ENCODE measurements at regions not wholly inside any gene's neighbourhood (a gene's known extent, or its start where the extent isn't known, plus 50 kb on each side); places are given as distances from the start of the nearest gene placed in this dataset.
"Not testable (repeated sequence)": the region's sequence is repeated elsewhere in the genome, so short reads cannot be mapped to it uniquely, and the experiment has no call there.

DNA sequence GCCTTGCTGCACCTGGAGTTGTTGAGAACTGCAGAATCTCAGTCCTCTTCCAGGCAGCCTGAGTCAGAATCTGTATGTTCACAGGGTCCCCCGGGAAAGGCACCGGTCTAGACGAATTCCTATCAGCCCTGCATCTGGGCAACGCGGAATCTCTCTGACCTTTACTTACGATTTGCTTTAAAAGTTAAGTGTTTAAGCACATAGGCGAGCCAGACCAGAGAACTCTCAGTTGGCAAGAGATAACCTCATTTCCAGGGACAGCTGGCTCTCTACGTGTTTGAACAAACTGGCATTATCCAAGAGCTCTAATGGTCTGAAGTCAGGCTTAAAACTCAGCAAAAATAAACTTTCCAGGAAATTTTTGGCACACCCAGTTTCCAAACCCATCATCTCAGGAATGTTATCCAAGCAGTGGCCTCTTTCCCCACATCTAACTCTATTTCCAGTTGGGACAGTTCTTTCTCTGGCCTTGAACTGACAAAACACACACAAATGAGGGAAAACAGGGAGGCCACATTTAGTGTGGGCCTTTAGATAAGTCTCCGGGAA, 53.4 kb downstream of the HES1 start:
- DNase-seq: no peak

DNA sequence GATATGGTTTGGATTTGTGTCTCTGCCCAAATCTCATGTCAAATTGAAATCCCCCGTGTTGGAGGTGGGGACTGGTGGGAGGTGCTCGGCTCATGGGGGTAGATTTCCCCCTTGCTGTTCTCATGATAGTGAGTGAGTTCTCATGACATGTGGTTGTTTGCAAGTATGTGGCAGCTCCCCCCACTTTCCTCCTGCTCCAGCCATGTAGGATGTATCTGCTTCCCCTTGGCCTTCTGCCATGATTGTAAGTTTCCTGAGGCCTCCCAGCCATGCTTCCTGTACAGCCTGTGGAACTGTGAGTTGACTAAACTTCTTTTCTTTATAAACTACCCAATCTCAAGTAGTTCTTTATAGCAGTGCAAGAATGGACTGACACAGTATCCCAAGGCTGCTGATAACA, 55.9 kb downstream of the HES1 start:
- not testable (repeated sequence) for DNase-seq

DNA sequence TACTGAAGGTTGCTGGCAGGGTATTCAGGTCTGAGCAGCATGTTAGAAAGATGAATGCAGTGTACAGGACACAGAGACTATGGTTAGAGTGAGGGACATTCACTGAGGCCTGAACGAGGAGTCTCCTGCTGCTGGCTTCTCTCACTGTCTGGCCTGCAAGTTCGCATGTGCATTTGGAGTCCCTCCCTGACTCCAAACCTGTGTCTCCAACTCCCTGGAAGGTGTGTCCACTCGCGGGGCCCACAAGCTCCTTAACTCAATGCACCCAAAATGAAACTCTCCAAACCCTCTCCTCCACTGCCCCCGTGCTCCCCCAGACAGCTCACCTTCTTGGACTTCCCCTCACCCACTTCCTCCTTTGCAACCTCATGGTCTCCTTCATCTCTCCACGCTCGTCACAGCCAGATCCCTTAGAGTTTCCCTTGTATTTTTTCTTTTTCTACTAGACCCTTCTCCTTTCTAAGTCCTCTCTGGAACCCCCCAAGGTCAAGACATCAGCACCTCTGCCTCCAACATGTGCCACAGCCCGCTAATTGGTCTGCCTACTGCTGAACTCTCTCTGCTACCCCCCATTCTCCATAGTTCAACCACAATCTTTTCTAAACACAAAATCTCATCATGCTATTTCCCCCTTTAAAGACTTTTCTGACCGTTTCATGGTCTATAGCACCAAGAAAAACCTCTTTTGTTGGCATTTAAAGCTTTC, 58.3 kb downstream of the HES1 start:
- no peak for DNase-seq

DNA sequence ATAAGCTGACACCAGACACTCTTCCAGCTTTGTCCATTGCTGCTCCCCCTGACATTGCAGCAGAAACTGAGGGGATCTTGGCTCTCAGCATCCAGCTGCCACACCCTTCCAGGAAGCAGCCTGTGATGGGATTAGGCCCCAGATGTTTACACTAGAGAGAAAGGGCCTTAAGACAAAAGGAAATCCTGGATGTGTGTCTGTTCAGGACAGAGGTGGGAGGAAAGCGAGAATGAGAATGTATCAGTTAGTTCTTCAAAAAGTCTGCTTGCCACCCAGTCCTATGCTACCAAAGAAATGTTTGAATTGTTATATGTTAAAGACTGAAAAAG, 58.8 kb downstream of the HES1 start:
- DNase-seq: no peak

DNA sequence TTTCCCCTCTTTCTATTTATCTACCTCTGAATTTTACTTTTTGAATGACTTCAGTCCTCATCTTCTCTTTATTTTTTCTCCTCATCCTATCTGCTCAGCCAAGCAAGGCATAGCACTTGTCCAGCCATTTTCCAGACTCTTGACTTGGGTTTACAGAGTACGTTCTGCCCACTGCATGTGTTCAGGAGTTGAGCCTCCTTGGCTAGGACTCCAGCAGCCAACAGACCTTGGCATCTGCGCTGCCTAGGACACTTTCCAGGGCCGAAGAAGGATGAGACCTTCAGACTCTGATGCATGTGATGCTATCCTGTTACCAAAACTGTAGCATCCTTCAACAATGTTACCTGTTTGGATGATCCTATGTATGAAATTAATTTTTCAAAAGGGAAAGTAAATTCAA, 59.7 kb downstream of the HES1 start:
- no peak for DNase-seq

DNA sequence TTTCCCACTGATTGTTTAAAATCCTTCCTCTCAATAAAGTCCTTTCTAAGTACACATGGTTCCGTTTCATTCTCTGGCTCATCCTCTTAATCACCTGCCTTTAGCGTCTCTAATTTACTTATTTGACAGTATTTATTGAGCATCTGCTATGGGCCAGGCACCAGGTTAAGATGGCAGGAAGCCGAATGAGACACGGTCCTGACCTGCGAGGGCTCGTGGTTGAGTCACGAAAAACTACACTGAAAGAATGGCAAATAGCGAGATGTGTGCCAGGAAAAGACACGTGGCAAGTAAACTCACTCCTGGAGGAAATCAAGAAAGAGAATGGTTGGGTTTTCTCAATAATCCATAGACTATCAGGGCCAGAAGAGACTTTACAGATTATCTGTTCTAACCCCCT, 60.9 kb downstream of the HES1 start:
- no peak for DNase-seq

DNA sequence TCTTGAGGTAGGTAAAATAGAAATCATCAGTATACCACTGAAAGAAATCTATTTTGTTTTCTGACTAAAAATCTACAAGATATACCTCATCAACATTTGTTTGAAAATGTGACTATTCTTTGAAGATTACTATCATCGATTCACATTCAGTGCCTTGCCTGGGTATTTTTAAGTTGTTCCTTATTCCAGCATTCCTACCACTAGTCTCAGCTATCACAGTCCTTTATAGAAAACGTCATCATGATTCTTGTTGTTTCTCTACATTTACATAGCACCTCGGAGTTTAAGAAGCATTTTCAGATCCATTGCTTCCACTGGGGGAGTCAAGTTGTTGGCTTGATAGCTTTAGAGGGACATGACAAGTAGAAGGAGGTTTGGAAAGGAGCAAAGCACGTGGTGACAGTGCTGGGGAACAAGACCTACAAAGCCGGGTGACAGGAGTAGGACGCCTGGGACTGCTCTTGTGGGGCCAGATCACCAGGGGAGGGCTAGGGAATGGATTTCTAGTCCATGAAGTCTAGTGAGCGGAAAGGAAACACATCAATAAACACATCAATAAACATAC, 61.5 kb downstream of the HES1 start:
- DNase-seq: no peak

DNA sequence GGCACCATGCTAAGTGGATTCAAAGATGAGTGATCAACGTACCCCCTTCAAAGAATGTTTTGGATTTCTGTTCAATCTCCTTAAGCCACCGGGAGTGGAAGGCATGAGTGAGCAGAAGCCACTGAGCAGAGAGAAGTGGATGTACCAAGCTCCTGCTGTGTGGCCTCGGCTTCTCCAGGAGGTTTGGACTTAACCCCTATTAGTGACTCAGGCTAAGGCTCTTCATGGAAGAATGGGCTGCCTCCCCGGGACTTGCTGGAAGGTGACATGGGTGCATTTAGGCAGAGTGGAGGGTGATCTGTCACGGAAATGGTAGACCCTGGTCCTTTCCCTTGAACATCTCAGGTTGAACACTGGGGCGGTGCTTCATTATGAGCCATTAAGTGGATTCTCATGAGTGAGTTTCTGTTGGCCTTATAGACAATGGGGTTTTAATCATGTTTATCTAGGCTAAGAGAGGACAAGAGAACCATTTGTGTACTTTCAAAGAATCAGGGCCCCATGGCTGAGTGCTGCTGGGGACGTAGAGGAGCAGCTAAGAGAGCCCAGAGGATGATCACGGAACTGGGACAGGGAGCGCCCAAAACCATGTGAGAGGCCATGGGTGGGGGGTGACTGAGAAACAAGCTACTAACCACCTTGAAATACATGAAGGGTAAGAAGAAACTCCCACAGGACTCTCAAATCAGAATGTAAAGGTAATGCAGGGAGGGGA, 62.2 kb downstream of the HES1 start:
- no peak for DNase-seq

DNA sequence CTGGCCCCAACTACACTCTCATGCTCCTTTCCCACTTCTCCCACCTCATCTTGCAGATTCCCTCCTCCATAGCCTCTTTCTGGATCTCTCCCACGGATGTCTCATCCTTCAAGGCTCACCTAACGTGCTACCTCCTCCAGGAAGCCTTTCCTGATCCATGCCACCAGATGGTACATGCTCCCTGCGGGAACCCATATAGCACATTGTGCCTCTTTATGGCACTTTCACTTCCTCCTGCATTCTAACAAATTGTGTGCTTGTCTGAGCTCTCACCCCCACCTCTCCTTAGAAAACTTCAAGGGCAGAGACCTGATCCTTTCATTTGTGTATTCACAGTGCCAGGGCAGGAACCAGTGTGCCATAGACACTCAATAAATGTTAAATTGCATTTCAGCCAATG, 63.0 kb downstream of the HES1 start:
- DNase-seq: no peak

DNA sequence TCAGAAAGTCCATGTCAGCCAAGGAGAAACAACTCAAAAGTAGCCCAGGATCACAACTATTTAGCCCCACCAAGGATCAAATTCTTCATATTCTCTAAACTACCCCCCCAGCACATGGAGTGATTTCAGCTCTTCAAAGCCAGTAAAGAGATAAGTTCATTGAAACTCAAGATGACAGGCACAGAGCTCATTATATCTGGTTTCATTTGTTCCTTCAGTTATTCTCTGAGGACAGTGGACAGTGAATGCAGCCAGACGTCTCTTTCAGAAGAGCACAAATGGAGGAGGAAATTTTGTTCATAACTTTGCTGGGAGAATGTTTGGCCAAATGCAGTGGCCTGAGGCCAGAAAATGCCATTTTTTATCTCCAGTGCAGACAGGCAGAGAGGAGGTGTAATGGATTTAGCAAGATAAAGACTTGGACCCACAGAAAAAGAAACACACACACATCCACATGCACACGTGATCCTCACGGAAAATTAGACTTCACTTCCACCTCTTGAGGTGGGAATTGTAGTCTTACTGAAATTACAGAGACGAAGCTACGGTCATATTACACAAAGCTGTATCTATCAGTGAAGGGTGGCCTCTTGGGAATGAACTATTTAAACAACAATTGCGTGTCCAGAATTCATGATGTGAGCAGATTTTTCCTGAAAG, 64.6 kb downstream of the HES1 start:
- DNase-seq: no peak

DNA sequence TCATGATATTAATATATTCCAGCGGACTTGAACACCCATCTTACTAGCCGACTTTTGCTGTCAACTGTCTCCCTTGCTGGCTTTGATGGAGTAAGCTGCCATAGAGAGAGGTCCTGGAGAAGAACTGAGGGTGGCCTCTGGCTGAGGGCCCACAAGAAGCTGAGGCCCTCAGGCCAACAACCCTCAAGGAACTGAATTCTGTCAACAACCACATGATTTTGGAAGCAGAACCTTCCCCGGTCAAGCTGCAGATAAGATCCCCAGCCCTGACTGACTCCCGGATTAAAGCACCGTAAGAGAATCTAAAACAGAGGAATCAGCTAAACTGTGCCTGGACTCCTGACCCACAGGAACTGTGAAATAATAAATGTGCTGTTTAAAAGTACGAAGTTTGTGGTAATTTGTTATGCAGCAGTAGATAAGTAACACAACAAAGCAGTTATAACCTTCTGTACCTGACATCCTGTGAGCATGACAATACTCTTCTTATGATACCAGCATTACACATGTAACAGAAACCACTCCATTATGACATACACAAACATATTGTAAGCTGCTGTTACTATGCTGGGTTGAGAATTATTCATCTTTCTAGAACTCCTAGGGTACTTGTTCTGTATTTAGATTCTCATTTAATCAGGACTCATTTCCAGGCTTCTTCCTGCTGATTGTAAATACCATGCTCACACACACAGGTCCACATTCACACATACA, 66.2 kb downstream of the HES1 start:
- DNase-seq: no peak

DNA sequence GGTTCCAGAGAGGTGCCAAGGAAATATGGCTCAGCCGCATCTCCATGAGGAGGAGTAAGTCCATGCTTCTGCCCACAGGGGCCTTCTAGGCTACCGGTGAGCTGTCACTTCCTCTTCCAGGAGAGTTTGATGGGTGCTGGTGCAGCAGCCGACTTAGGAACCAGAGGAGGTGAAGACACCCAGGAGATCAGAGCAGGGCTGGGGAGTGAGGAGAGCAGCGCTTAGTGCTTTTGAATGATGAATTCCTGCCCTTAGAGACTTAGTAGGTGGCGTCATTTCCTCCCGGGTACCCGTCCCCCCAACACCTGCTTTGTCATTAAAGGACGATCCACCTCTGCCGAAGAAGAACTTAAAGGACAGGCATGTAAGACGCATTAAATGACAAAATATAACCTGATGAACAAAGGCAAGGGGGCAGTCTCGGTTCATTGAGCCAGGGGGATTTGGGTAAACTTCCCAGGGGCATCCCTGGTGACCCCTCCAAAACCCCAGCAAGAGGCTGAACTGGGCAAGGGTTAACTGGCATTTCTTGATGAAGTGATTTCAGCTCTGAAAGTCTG, 67.6 kb downstream of the HES1 start:
- DNase-seq: peak; percentile 63

DNA sequence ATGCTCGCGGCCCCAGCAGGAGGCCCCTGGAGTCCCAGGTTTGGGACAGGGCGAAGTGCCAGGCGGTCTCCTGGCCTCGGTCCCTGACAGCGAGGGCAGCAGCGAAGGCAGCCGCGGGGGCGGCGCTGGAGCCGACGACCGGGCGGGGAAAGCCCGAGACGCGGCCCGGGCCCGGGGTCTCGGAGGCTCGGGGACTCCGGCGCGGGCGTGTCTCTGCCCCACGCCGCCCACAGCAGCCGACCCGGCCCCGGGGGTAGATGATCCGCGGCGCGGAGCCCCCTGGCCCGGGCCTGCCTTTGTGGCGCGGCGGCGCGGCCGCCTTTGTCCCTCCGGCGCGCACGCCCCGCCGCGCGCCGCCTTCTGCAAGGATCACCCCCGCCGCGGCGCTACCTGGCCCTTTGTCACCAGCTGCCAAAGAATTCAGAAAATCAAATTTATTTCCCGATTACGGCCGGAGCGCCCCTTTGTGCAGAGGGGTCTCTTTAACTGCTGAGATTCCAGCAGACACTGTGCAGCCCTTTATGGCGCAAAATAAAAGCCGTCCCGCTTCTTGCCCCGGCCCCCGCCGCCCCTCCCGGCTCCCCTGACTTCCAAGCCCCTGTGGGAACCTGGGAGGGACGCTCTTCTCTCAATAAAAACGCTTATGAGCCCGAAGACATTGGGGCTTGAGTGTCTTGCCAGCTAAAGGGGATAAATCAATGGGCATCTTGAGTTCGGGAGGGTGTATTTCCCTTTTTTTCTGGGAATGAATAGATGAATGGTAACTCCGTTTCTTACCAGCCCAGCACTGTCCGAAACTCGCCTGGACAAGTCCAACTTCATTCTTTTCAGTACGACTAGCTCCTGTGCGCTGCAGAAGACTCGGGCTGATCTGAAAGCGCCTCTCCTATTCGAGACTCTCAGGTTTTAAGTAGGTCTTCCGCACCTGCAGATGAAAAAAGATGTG, 68.4 kb downstream of the HES1 start:
- DNase-seq: no peak

DNA sequence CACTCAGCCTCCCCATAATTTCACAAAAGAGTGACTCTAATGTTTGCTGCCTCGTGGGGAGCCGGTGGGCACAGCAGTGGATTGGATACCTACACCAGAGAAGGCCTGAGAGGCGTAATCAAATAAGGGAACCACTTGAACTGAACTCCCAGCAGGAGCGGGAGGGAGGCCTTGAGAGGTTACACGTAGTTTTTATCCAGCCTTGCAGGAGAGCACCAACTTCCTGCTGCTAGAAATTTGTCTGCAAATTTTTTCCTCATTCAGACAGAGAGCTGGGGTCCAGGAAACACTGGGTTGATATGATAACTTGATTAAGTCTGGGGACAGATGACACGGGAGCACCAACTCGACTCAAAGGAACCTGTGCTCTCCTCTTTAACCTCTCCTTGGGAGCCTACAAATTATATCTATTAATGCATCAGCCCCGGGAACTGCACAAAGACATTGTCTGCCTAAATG, 69.8 kb downstream of the HES1 start:
- DNase-seq: peak; percentile 63

DNA sequence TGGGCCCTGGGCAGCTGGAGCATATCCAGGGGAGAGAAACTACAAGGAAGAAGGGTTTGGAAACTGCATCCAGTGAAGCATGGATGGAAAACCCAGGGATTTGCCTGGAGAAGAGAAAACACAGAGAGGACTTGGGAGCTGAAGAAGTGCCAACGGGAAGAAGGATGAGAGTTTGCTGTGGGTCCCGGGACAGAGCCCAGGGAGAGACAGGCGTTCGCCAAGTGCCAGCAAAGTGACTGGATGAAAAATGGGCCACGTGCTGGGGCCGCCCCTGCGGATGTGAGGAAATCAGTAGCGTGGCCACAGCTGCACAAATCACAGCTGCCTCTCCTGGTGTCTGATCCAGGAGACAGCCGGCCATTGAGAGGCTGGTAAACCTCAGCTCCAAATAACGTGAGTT, 70.4 kb downstream of the HES1 start:
- no peak for DNase-seq

DNA sequence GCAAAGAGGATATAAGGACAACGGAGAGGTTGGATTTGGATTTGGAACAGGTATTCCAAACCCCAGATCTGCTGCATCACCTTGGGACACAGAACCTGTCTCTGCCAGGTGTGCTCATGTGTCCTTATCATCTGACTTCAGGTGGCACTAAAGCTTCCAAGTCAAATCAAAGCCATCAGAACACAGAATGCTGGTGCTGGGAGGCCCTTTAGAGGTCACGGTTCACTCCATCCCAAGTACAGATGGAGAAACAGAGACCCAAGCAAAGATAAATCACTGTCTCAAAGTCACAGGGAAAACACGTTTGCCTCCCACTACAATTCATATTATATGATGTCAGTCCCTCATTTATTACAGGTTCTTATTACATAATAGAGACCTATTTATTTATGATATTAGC, 72.8 kb downstream of the HES1 start:
- no peak for DNase-seq

DNA sequence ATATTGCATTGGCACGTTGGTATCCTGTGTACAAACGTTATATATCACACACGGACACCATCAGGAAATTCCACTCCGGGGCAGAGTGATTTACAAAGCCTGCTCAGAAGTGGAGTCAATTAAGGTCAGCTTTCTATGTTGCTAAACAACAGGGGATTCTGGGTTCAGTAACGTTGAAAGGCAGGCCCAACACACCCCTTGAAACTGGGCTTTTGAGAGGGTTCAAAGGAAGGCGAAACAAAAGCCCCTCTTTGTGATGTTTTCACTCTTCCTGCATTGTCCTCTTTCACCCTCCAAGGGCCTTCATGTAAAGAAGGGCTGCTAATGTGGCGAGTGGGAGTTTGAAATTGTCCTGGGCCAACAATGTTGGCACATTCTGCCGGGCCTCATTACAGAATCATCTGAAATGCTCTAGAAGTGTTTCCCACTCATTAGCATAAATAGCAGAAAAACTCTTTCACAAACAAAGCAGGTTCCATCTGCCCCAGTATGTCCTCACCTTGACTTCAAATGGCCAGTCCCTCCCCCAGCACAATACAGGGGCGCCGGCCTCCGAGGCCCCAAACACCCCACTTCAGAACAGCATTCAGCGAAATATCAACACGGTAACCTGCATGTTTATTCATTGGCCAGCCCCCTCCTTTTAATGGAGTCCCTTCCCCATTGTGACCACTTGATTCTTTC, 76.4 kb downstream of the HES1 start:
- DNase-seq: no peak

DNA sequence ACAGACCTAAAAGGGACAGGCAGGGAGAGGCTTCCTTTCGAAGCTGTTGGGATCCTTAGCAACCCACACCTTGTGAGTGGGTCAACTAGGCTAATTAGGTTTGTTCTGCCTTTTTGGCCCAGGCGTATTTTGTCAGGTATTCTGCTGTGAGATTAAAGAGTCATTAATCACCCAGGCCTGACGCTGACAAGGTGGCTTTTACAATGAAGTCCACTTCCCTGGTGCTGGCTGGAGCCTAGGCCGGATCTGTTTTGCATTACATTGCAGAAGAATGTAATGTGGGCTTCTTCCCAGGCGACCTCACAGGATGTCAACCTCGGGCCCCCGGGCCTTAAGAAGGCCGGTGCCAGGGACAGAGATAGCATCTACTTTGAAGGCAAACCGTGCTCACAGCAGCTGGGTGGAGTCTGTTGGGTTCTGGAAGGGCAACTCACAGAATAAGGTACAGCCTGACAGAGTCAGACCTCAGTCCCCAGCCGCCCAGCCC, 76.9 kb downstream of the HES1 start:
- no peak for DNase-seq

DNA sequence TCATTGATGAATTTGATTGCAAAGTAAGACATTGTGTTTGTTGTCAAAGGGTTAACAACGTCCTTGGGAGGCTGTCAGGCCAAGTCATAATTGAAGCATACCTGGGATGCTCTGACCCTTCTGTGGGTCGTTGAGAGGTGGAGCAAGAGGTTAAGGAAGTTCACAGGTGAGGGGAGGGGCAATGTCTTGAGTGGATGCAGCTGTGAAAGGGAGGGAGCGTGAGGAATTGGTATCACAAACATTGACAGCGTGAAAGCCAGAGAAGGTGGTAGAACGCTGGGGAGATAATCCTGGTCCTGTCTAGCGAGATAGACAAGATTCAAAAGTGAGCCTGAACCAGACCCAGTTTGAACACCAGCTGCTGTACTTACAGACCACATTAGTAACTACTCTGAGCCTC, 79.4 kb downstream of the HES1 start:
- DNase-seq: no peak

DNA sequence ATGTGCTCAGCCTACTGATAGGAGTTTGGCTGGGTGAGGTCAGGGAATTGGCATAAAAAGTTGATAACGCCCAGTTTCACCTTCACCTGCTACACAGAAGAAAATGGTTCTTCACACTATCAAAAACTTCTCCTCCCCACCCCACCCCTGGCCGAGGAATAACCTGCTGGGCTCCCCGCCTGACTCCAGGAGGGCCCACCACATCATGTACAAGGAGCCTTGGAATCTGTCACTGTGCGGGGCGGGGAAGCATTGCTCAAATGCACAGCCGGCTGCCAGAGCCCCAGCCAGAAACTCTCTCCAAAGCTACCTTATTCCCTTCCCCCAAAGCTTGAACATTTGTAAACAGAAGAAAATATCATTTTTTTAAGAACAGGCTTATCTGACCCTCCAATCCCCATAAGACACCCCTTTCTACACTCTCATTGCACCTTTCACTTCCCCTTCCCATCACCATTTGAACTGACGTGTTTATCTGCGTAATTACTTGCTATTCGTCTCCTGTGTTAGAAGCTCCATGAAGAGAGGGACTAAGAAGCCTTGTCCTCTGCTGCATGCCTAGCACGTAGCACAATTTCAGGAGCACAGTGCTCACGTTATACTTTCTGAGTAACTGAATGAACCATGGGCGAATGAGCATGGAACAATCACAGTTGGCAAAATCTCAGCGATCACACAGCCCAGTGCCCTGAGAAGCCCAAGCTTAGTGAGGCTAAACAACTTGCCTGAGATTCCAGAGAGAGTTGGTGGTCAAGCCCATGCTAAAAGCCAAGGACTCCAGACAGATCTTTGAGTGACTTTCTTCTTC, 82.9 kb downstream of the HES1 start:
- DNase-seq: no peak

Measured in NCI-H1436 treated with DMSO at 0.1 percent for 48 hours (cell line).